Right kidney (tissue), 1 donor: ENCODE measurements at regions not wholly inside any gene's neighbourhood (a gene's known extent, or its start where the extent isn't known, plus 50 kb on each side); places are given as distances from the start of the nearest gene placed in this dataset.

Experiments used
- DNase-seq: peaks from one replicate; pipeline ENCODE4 v3.0.0-alpha.2; 2016

- no peak for DNase-seq
Observed at GRCh38 chr13:70366720-70367119, 258.5 kb upstream of the KLHL1 start.

- no peak for DNase-seq
Observed at GRCh38 chr13:70363991-70364390, 255.7 kb upstream of the KLHL1 start.

- DNase-seq: no peak
Observed at GRCh38 chr13:70362820-70363570, 254.7 kb upstream of the KLHL1 start.

GRCh38 chr13:70357031-70357430 is 248.8 kb upstream of the KLHL1 start:
- DNase-seq: no peak

GRCh38 chr13:70353096-70353495 is 244.8 kb upstream of the KLHL1 start:
- DNase-seq: no peak

GRCh38 chr13:70347947-70348620 is 239.8 kb upstream of the KLHL1 start:
- DNase-seq: no peak

- DNase-seq: no peak
Observed at GRCh38 chr13:70339738-70340137, 231.5 kb upstream of the KLHL1 start.

- DNase-seq: no peak
Observed at GRCh38 chr13:70338609-70339008, 230.4 kb upstream of the KLHL1 start.

- no peak for DNase-seq
Observed at GRCh38 chr13:70336866-70337265, 228.6 kb upstream of the KLHL1 start.

GRCh38 chr13:70333752-70334151 is 225.5 kb upstream of the KLHL1 start:
- no peak for DNase-seq

GRCh38 chr13:70330697-70331361 is 222.6 kb upstream of the KLHL1 start:
- DNase-seq: no peak

- no peak for DNase-seq
Observed at GRCh38 chr13:70324519-70324918, 216.3 kb upstream of the KLHL1 start.

GRCh38 chr13:70311191-70311590 is 202.9 kb upstream of the KLHL1 start:
- DNase-seq: no peak

GRCh38 chr13:70310396-70311119 is 202.3 kb upstream of the KLHL1 start:
- DNase-seq: no peak

- DNase-seq: no peak
Observed at GRCh38 chr13:70297189-70297616, 189.0 kb upstream of the KLHL1 start.

- DNase-seq: no peak
Observed at GRCh38 chr13:70284371-70284770, 176.1 kb upstream of the KLHL1 start.

GRCh38 chr13:70275841-70276240 is 167.6 kb upstream of the KLHL1 start:
- DNase-seq: no peak

- no peak for DNase-seq
Observed at GRCh38 chr13:70255406-70255991, 147.2 kb upstream of the KLHL1 start.

GRCh38 chr13:70253834-70254233 is 145.6 kb upstream of the KLHL1 start:
- no peak for DNase-seq

- DNase-seq: no peak
Observed at GRCh38 chr13:70253411-70253810, 145.2 kb upstream of the KLHL1 start.

GRCh38 chr13:70249332-70250064 is 141.2 kb upstream of the KLHL1 start:
- DNase-seq: no peak

GRCh38 chr13:70237131-70237530 is 128.9 kb upstream of the KLHL1 start:
- no peak for DNase-seq
